Aorta (tissue), 5 donors: ENCODE measurements at regions not wholly inside any gene's neighbourhood (a gene's known extent, or its start where the extent isn't known, plus 50 kb on each side); places are given as distances from the start of the nearest gene placed in this dataset.

Experiments
- ATAC-seq: fragments of 200-7000 bp; cut with Tn5 transposase; one replicate; pipeline ENCODE4 v1.9.1; 2022; ENCODE audit warnings: moderate library complexity; ENCODE audit not compliant: low FRiP score
- DNase-seq, 2 donors: peaks; one replicate each; pipeline ENCODE4 v3.0.0-alpha.2; 2020
- H3K27ac ChIP-seq, 2 donors: one replicate each; pipeline ENCODE4 v1.5.1; 2013; ENCODE audit warnings: low read length in 2 of 2, mild to moderate bottlenecking in 2 of 2, moderate library complexity in 2 of 2, control low read depth in 1 of 2, inconsistent platforms in 1 of 2, low read depth in 1 of 2
- H3K27me3 ChIP-seq, 2 donors: one replicate each; pipeline ENCODE4 v1.6.1; 2013; ENCODE audit warnings: control low read depth in 1 of 2, low read length in 1 of 2, mild to moderate bottlenecking in 1 of 2, moderate library complexity in 1 of 2; ENCODE audit not compliant: insufficient read depth in 2 of 2, control insufficient read depth in 1 of 2
- H3K36me3 ChIP-seq, 2 donors: one replicate each; pipeline ENCODE4 v1.6.1; 2013; ENCODE audit warnings: control low read depth in 1 of 2, low read length in 1 of 2, mild to moderate bottlenecking in 1 of 2; ENCODE audit not compliant: insufficient read depth in 2 of 2, control insufficient read depth in 1 of 2
- H3K4me1 ChIP-seq, 2 donors: one replicate each; pipeline ENCODE4 v1.6.1; 2013; ENCODE audit warnings: low read length in 2 of 2, control low read depth in 1 of 2, mild to moderate bottlenecking in 1 of 2, moderate library complexity in 1 of 2; ENCODE audit not compliant: insufficient read depth in 2 of 2, control insufficient read depth in 1 of 2
- H3K4me3 ChIP-seq, 2 donors: one replicate each; pipeline ENCODE4 v1.5.1; 2013; ENCODE audit warnings: low read length in 2 of 2, control low read depth in 1 of 2, mild to moderate bottlenecking in 1 of 2
- H3K9me3 ChIP-seq: one replicate; pipeline ENCODE4 v1.6.1; 2013; ENCODE audit warnings: mild to moderate bottlenecking, low read length; ENCODE audit not compliant: control insufficient read depth
- WGBS, 2 donors: extraction: QIAGEN DNeasy Blood & Tissue Kit; methylation state at CpG; one replicate each; pipeline ENCODE4 v1.1.7; 2013; 5-methylcytosine and 5-hydroxymethylcytosine counted together
- intact Hi-C, 2 donors: fragments of 100-400 bp; cut with DNase I; formaldehyde crosslinking; loops; one replicate each; pipeline versions ENCODE4 v1.14.2 to v1.15.0; 2022
- donor health status: healthy with polysubstance abuse.
- donor health status: Bipolar disorder and iron deficiency.
- donor health status: DM: no; HTN: no; CAD: no.
- donor health status: DM: no; HTN: no; CAD: no.
- donor health status: DM: yes; HTN: yes; CAD: no.

DNA sequence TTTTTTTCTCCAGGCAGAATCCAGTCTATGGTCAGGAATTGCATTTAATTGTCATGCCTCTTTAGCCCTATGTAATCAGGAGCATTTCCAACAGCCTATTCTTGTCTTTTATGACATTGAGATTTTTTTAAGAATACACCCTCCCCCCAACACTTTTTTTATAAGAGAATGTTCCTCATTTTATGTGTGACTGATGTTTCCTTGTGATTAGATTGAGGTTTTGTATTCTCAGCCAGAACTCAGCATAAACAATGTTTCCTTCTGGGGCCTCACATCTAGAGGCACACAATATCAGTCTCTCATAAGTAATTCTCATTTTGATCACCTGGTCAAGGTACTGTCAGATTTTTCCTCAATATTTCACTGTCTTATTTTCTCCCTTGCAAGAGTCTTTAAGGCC is 193.4 kb upstream of the PDE1C start:
- intact Hi-C loops, result no loop called here
- DNase-seq, result no peak

DNA sequence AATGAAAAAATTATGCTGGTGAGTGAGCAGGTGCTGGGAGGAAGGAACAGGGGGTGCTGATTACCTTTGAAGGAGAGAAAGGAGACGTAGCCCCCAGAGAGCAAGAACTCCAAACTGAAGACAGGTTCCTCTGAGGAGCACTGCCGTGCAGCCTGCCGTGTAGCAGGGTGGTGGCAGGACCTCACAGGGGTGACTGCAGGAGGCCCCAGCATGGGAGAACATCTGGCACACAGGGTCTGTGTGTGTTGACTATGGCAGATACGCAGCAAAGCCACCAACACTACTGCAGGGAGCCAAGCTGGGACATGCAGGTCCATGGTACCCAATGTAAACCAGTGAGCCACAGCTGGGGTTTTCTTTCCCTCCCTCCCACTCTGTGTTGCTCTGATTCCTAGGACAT is 192.1 kb upstream of the PDE1C start:
- DNase-seq, result no peak
- no peaks in the 10 kb centered on the region for H3K36me3 ChIP-seq
- no peak overlapping the region for H3K4me3 ChIP-seq
- no peaks in the 10 kb centered on the region for H3K9me3 ChIP-seq
- no peak overlapping the region for H3K27ac ChIP-seq
- intact Hi-C loops, result no loop called here
- no peaks in the 10 kb centered on the region for H3K27me3 ChIP-seq
- no peaks in the 10 kb centered on the region for H3K4me1 ChIP-seq
- no peak for ATAC-seq
- WGBS, 2 donors, result 82 to 87% methylated on average over 4 of the region's 4 CpGs

More for the DNA sequence above, 193.4 kb upstream of the PDE1C start:
- Histone ChIP-seq H3K4me1 (no peaks in the 10 kb centered on the region), H3K36me3 (no peaks in the 10 kb centered on the region), H3K27me3 (no peaks in the 10 kb centered on the region), H3K9me3 (no peaks in the 10 kb centered on the region), H3K4me3 (no peak overlapping the region), H3K27ac (no peak overlapping the region)
- ATAC-seq, result no peak

GRCh38 chr7:32259931-32260596 is 189.9 kb upstream of the PDE1C start:
- 77 to 86% methylated on average over 12 of the region's 12 CpGs for WGBS, 2 donors
- Histone ChIP-seq H3K4me3 (no peak overlapping the region), H3K27ac (no peak overlapping the region), H3K9me3 (no peaks in the 10 kb centered on the region), H3K4me1 (no peaks in the 10 kb centered on the region), H3K36me3 (no peaks in the 10 kb centered on the region), H3K27me3 (no peaks in the 10 kb centered on the region)
- no peak for ATAC-seq
- intact Hi-C loops, result no loop called here
- no peak for DNase-seq

DNA sequence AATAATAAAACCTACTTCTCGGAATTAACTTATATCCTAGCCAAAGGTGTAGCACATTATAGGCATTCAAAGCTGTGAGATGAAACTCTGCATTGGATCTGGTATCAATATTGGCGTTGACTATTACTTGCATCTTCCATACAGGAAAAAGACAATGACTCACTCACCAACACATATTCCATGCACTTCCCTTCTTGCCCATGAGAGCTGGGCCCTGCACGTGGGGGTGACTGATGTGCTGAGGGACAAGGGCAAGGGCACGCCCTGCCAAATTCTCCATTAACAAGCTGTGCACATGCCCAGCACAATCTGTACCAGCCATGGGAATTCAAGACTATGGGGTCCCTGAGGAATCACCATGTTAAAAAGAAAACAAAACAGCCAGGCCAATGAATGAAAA is 188.1 kb upstream of the PDE1C start:
- H3K27ac ChIP-seq, result no peak overlapping the region
- no peak overlapping the region for H3K4me3 ChIP-seq
- intact Hi-C loops, result no loop called here
- ATAC-seq, result no peak
- H3K4me1 ChIP-seq, result no peaks in the 10 kb centered on the region
- 80 to 88% methylated on average over 4 of the region's 4 CpGs for WGBS, 2 donors
- no peaks in the 10 kb centered on the region for H3K9me3 ChIP-seq
- no peaks in the 10 kb centered on the region for H3K36me3 ChIP-seq
- no peak for DNase-seq
- no peaks in the 10 kb centered on the region for H3K27me3 ChIP-seq

DNA sequence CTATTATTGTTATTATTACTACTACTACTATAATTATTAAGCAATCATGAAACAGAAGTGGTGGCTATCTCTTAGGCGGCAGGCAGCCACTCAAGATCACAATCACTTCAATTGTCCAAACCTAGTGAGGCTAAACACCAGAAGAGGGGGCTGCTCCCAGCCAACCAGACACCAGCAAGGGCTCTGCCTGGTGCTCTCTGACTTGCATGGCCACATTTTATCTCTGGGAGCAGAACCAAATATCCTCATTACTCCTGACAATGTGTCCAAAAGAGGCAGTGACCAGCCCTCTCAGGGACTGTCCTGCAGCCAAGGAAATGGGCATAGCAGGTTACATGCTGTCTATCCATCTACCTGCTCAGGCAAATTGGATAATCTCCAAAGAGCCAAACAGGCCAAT is 187.4 kb upstream of the PDE1C start:
- H3K27me3 ChIP-seq, result no peaks in the 10 kb centered on the region
- no peak overlapping the region for H3K27ac ChIP-seq
- no peak overlapping the region for H3K4me3 ChIP-seq
- no peak for ATAC-seq
- H3K9me3 ChIP-seq, result no peaks in the 10 kb centered on the region
- no peaks in the 10 kb centered on the region for H3K4me1 ChIP-seq
- DNase-seq, result no peak
- WGBS, 2 donors, result 93 to 97% methylated on average over 1 of the region's 1 CpG
- H3K36me3 ChIP-seq, result no peaks in the 10 kb centered on the region
- intact Hi-C loops, result no loop called here

GRCh38 chr7:32256811-32257210 is 186.6 kb upstream of the PDE1C start:
- Histone ChIP-seq H3K36me3 (no peaks in the 10 kb centered on the region), H3K4me3 (no peak overlapping the region), H3K27me3 (no peaks in the 10 kb centered on the region), H3K27ac (no peak overlapping the region), H3K4me1 (no peaks in the 10 kb centered on the region), H3K9me3 (no peaks in the 10 kb centered on the region)
- DNase-seq (no peak), ATAC-seq (no peak)
- intact Hi-C loops, result no loop called here
- 78 to 82% methylated on average over 2 of the region's 2 CpGs for WGBS, 2 donors

- Histone ChIP-seq H3K4me1 (no peaks in the 10 kb centered on the region), H3K27ac (no peak overlapping the region), H3K36me3 (no peaks in the 10 kb centered on the region), H3K4me3 (no peak overlapping the region), H3K27me3 (no peaks in the 10 kb centered on the region), H3K9me3 (no peaks in the 10 kb centered on the region)
- ATAC-seq (no peak), DNase-seq (no peak)
- WGBS, 2 donors, result 52 to 57% methylated on average over 2 of the region's 2 CpGs
- intact Hi-C loops, result no loop called here
These were observed 186.2 kb upstream of the PDE1C start for GRCh38 chr7:32256376-32256775.

GRCh38 chr7:32255036-32255435 is 184.8 kb upstream of the PDE1C start:
- ATAC-seq (no peak), DNase-seq (no peak)
- H3K27me3 ChIP-seq, result no peaks in the 10 kb centered on the region
- H3K36me3 ChIP-seq, result no peaks in the 10 kb centered on the region
- WGBS, 2 donors, result 19 to 31% methylated on average over 6 of the region's 6 CpGs
- no peak overlapping the region for H3K4me3 ChIP-seq
- intact Hi-C loops, result no loop called here
- no peak overlapping the region for H3K27ac ChIP-seq
- no peaks in the 10 kb centered on the region for H3K4me1 ChIP-seq
- no peaks in the 10 kb centered on the region for H3K9me3 ChIP-seq

- DNase-seq (no peak), ATAC-seq (no peak)
- intact Hi-C loops, result no loop called here
- Histone ChIP-seq H3K36me3 (no peaks in the 10 kb centered on the region), H3K9me3 (no peaks in the 10 kb centered on the region), H3K27me3 (no peaks in the 10 kb centered on the region), H3K27ac (no peak overlapping the region), H3K4me3 (no peak overlapping the region), H3K4me1 (no peaks in the 10 kb centered on the region)
- WGBS, 2 donors, result 98 to 99% methylated on average over 3 of the region's 3 CpGs
These were observed 183.1 kb upstream of the PDE1C start for GRCh38 chr7:32253299-32253698.
